Ishikawa (cell line): ENCODE measurements at regions not wholly inside any gene's neighbourhood (a gene's known extent, or its start where the extent isn't known, plus 50 kb on each side); places are given as distances from the start of the nearest gene placed in this dataset.

ENCODE experiments used
- EP300 ChIP-seq: IDR thresholded peaks from 2 replicates; pipeline ENCODE4 v1.6.1; 2012; ENCODE audit warnings: borderline replicate concordance
- NFIC ChIP-seq: IDR thresholded peaks from 2 replicates; pipeline ENCODE4 v1.6.1; 2012
- RAD21 ChIP-seq: IDR thresholded peaks from 2 replicates; pipeline ENCODE4 v1.6.1; 2012; ENCODE audit warnings: low read depth
- TAF1 ChIP-seq: IDR thresholded peaks from 2 replicates; pipeline ENCODE4 v1.6.1; 2012; ENCODE audit warnings: low read depth, mild to moderate bottlenecking
- TCF12 ChIP-seq: IDR thresholded peaks from 2 replicates; pipeline ENCODE4 v1.6.1; 2012; ENCODE audit warnings: low read depth

DNA sequence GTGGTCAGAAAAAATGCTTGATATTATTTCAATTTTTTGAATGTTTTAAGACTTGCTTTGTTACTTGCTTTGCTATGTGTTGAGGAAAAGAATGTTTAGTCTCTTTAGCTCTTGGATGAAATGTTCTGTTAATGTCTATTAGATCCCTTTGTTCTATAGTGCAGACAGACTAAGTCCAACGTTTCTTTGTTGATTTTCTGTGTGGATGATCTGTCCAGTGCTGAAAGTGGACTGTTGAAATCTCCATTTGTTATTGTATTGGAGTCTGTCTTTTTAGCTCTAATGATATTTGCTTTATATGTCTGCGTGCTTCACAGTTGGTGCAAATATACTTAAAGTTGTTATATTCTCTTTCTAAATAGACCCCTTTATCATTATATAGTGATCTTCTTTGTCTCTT lies 220.6 kb downstream of the GUCY2F start:
- TF ChIP-seq EP300, result no peak
- TF ChIP-seq NFIC, result no peak
- no peak for TF ChIP-seq RAD21
- TF ChIP-seq TAF1, result no peak
- no peak for TF ChIP-seq TCF12
